ENCODE measurements at regions not wholly inside any gene's neighbourhood (a gene's known extent, or its start where the extent isn't known, plus 50 kb on each side); places are given as distances from the start of the nearest gene placed in this dataset.

GRCh38 chr11:92869716-92870115 lies 99.7 kb upstream of the MTNR1B start:
- H3K4me3 Mint-ChIP-seq (ENCODE audit: unreplicated experiment), result no peak overlapping the region
- H3K9me3 Mint-ChIP-seq (ENCODE audit: low read depth), result no peaks in the 10 kb centered on the region
- H3K4me1 Mint-ChIP-seq (ENCODE audit: low read depth), result peaks cover 27% of the 10 kb centered on the region
- H3K27ac Mint-ChIP-seq (ENCODE audit: unreplicated experiment), result peak overlapping the region; percentile 62
- H3K36me3 Mint-ChIP-seq (ENCODE audit: low read depth), result no peaks in the 10 kb centered on the region
- TF ChIP-seq, protein P1, sequence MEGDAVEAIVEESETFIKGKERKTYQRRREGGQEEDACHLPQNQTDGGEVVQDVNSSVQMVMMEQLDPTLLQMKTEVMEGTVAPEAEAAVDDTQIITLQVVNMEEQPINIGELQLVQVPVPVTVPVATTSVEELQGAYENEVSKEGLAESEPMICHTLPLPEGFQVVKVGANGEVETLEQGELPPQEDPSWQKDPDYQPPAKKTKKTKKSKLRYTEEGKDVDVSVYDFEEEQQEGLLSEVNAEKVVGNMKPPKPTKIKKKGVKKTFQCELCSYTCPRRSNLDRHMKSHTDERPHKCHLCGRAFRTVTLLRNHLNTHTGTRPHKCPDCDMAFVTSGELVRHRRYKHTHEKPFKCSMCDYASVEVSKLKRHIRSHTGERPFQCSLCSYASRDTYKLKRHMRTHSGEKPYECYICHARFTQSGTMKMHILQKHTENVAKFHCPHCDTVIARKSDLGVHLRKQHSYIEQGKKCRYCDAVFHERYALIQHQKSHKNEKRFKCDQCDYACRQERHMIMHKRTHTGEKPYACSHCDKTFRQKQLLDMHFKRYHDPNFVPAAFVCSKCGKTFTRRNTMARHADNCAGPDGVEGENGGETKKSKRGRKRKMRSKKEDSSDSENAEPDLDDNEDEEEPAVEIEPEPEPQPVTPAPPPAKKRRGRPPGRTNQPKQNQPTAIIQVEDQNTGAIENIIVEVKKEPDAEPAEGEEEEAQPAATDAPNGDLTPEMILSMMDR (IDR thresholded peaks at IDR 0.05), result no peak
- no peaks in the 10 kb centered on the region for H3K27me3 Mint-ChIP-seq (ENCODE audit: low read depth)
- no peak for DNase-seq (ENCODE audit: low spot score)

GRCh38 chr11:92870196-92870832 lies 99.1 kb upstream of the MTNR1B start:
- TF ChIP-seq, protein P1 (IDR thresholded peaks at IDR 0.05), result no peak
- H3K27ac Mint-ChIP-seq (ENCODE audit: unreplicated experiment), result peak overlapping the region; percentile 62
- DNase-seq (ENCODE audit: low spot score), result no peak
- H3K36me3 Mint-ChIP-seq (ENCODE audit: low read depth), result no peaks in the 10 kb centered on the region
- no peaks in the 10 kb centered on the region for H3K27me3 Mint-ChIP-seq (ENCODE audit: low read depth)
- no peak overlapping the region for H3K4me3 Mint-ChIP-seq (ENCODE audit: unreplicated experiment)
- peaks cover 23% of the 10 kb centered on the region for H3K4me1 Mint-ChIP-seq (ENCODE audit: low read depth)
- H3K9me3 Mint-ChIP-seq (ENCODE audit: low read depth), result no peaks in the 10 kb centered on the region

DNA sequence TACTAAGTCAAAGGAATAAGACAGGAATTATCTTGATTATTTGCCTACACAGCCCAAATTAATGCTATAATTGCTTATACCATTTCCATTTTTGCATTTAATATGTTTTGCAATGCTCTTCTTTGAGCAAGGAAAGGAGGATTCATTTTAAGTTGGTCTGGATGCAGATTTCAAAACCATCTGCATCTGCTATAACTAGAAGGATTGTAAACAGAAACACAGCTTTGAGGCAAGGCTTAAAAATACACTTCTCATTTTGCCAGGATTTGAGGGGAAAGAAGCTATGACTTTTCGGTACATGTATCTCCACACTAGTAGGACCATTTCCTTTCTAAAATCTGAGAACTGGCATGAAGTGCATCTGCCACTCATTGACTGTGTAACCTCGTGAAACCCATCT lies 95.9 kb upstream of the MTNR1B start:
- TF ChIP-seq, protein P1 (IDR thresholded peaks at IDR 0.05), result no peak
- H3K9me3 Mint-ChIP-seq (ENCODE audit: low read depth), result no peaks in the 10 kb centered on the region
- no peak for DNase-seq (ENCODE audit: low spot score)
- no peak overlapping the region for H3K27ac Mint-ChIP-seq (ENCODE audit: unreplicated experiment)
- peaks cover 2% of the 10 kb centered on the region for H3K36me3 Mint-ChIP-seq (ENCODE audit: low read depth)
- H3K27me3 Mint-ChIP-seq (ENCODE audit: low read depth), result no peaks in the 10 kb centered on the region
- H3K4me3 Mint-ChIP-seq (ENCODE audit: unreplicated experiment), result no peak overlapping the region
- peaks cover 18% of the 10 kb centered on the region for H3K4me1 Mint-ChIP-seq (ENCODE audit: low read depth)

- H3K27ac Mint-ChIP-seq (ENCODE audit: unreplicated experiment), result no peak overlapping the region
- peaks cover 16% of the 10 kb centered on the region for H3K4me1 Mint-ChIP-seq (ENCODE audit: low read depth)
- peaks cover 2% of the 10 kb centered on the region for H3K36me3 Mint-ChIP-seq (ENCODE audit: low read depth)
- no peaks in the 10 kb centered on the region for H3K9me3 Mint-ChIP-seq (ENCODE audit: low read depth)
- TF ChIP-seq, protein P1 (IDR thresholded peaks at IDR 0.05), result no peak
- H3K4me3 Mint-ChIP-seq (ENCODE audit: unreplicated experiment), result no peak overlapping the region
- H3K27me3 Mint-ChIP-seq (ENCODE audit: low read depth), result no peaks in the 10 kb centered on the region
- DNase-seq (ENCODE audit: low spot score), result no peak
Observed at GRCh38 chr11:92875473-92875872, 94.0 kb upstream of the MTNR1B start.

DNA sequence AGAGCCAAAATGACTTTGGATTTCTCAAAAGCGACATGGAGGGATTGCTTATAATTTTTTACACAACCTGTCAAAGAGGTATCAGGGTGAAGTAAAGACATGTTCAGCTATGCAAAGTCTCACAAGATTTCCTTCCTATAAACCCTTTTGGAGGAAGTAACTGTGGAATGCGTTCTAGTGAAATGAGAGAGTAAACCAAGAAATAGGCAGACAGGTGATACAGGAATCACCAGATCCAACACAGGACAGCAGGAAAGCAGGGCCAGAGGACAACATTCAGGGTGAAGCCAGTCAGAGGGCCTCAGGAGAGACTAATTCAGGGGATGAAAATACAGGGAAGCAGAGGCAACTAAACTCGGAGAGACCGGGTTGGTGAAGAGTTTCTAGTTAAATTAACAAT lies 90.4 kb upstream of the MTNR1B start:
- Mint-ChIP-seq H3K4me3 (ENCODE audit: unreplicated experiment) (no peak overlapping the region), H3K27ac (ENCODE audit: unreplicated experiment) (no peak overlapping the region)

More for the DNA sequence above, 90.4 kb upstream of the MTNR1B start:
- TF ChIP-seq, protein P1 (IDR thresholded peaks at IDR 0.05), result no peak
- no peak for DNase-seq (ENCODE audit: low spot score)
- no peaks in the 10 kb centered on the region for H3K9me3 Mint-ChIP-seq (ENCODE audit: low read depth)
- H3K27me3 Mint-ChIP-seq (ENCODE audit: low read depth), result no peaks in the 10 kb centered on the region
- H3K4me1 Mint-ChIP-seq (ENCODE audit: low read depth), result peaks cover 13% of the 10 kb centered on the region
- H3K36me3 Mint-ChIP-seq (ENCODE audit: low read depth), result peaks cover 6% of the 10 kb centered on the region
